HG02884 (cell line): ENCODE measurements at regions not wholly inside any gene's neighbourhood (a gene's known extent, or its start where the extent isn't known, plus 50 kb on each side); places are given as distances from the start of the nearest gene placed in this dataset.
"Not testable (repeated sequence)": the region's sequence is repeated elsewhere in the genome, so short reads cannot be mapped to it uniquely, and the experiment has no call there.

Experiments
- ATAC-seq: cut with Tn5 transposase; IDR thresholded peaks from one replicate; pipeline ENCODE4 v1.9.1; 2021; ENCODE audit warnings: mild to moderate bottlenecking, moderate library complexity; ENCODE audit not compliant: unreplicated experiment

DNA sequence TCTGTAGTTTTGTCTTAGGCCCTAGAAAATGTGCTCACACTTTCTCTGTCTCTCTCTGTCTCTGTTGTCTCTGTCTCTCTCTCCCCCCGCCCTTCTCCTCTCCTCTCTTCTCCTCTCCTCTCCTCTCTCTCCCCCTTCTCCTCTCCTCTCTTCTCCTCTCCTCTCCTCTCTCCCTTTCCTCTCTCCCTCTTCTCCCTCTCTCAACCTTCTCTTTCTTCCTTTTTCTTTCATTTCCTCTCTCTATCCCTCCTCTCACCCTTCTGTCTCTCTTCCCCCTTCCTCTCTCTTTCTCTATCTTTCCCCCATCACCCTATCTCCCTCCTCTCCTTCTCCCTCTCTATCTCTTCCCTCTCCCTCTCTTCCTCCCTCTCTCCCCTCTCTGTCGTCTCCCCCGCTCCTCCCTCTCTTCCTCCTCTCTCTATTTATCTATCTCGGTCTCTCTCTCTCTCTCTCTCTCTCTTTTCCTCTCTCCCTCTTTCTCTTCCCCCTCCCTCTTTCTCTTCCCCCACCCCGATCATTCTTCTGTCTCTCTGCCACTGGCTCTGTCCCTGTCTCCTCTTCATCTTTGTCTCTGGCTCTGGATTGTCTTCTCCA lies 107.2 kb upstream of the C16orf82 start:
- no peak for ATAC-seq

DNA sequence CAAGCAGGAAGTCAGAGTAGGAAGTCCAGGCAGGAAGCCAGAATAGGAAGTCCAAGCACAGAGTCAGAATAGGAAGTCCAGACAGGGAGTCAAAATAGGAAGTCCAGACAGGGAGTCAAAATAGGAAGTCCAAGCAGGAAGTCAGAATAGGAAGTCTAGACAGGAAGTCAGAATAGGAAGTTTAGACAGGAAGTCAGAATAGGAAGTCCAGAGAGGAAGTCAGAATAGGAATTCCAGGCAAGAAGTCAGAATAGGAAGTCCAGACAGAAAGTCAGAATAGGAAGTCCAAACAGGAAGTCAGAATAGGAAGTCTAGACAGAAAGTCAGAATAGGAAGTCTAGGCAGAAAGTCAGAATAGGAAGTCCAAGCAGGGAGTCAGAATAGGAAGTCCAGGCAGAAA lies 105.3 kb upstream of the C16orf82 start:
- ATAC-seq = no peak

DNA sequence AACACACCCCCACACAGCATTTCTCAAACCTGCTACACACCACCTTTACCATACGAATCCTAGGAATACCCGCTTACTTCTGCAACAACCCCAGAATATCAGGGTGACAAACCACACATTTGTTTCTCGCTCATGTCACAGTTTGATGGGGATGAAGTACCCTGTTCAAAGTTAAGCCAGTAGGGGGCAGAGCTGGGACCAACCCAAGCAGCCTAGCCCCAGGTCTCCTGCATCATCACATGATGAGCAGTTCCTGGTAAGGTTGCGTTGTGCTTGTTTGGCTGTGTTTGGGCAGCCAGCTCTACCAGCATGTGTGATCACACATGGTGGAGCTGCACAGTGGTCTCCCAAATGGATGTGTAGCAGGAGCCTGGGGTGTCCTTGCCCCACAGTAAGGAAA lies 103.6 kb upstream of the C16orf82 start:
- no peak for ATAC-seq

GRCh38 chr16:26969589-26970231 lies 97.0 kb upstream of the C16orf82 start:
- no peak for ATAC-seq

GRCh38 chr16:26970292-26970691 lies 96.4 kb upstream of the C16orf82 start:
- no peak for ATAC-seq

GRCh38 chr16:26976873-26977272 lies 89.9 kb upstream of the C16orf82 start:
- no peak for ATAC-seq

- ATAC-seq = no peak
Observed at GRCh38 chr16:26981266-26981938, 85.3 kb upstream of the C16orf82 start.

DNA sequence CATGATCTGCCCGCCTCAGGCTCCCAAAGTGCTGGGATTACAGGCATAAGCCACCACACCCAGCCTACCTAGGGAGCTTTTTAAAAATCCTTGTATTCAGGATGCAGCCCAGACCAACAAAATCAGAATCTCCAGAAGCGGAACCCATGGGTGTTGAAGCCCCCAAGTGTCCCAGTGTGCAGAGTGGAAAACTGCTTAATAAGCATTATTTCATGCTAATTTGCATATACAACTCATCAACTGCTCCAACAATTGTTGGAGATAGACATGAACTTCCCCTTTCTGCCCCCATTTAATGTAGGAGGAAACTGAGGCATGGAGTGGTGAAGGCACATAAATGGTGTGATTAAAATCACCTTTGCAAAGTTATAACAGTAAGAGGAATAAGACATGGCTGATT lies 84.3 kb upstream of the C16orf82 start:
- no peak for ATAC-seq

GRCh38 chr16:26983426-26983825 lies 83.3 kb upstream of the C16orf82 start:
- ATAC-seq = no peak

DNA sequence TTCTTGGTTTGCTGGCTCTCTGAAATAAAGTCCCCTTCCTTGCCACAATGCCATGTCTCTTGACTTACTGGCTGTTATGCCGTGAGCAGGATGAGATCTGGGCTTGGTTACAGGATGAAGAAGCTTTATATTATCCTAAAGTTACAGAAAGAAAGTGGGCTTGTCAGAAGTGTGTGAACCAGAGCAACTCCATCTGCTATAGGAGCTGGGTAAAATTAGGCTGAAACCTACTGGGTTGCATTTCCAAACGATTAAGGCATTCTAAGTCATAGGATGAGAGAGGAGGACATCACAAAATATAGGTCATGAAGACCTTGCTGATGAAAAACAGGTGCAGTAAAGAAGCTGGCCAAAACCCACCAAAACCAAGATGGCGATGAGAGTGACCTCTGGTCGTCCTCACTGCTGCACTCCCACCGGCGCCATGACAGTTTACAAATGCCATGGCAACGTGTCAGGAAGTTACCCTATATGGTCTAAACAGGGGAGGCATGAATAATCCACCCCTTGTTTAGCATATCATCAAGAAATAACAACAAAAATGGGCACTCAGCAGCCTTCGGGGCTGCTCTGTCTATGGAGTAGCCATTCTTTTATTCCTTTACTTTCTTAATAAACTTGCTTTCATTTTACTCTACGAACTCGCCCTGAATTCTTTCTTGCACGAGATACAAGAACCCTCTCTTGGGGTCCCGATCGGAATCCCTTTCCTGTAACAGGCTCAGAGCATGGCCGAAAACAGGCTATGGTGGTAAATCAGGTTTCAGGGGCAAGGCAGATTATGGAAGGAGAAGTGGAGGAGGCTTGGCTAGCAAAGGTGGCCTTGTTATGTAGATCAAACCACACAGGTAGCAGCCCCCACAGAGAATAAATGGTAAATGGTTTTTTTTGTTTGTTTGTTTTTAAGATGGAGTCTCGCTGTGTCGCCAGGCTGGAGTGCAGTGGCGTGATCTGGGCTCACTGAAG lies 81.3 kb upstream of the C16orf82 start:
- no peak for ATAC-seq

DNA sequence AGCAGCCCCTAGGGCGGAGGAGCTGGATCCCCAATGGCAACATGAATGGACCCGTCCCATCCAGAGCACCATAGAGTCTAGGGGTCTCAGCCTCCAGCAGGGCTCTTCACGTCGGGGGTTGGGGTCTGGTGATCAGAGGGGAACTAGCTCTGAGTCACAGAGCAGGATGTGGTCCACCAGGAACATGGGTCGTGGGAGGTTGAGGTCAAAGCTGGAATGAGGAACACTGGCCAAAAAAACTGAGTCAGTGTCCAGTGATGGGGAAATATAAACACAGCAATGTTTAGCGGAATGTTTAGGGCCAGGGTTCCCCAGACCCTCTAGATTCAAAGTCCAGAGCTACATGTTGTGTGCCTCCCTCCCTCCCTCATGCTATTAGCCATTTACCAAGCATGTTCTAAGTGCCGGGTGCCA lies 79.1 kb upstream of the C16orf82 start:
- ATAC-seq = no peak

- ATAC-seq = no peak
Observed at GRCh38 chr16:26988186-26988585, 78.5 kb upstream of the C16orf82 start.

DNA sequence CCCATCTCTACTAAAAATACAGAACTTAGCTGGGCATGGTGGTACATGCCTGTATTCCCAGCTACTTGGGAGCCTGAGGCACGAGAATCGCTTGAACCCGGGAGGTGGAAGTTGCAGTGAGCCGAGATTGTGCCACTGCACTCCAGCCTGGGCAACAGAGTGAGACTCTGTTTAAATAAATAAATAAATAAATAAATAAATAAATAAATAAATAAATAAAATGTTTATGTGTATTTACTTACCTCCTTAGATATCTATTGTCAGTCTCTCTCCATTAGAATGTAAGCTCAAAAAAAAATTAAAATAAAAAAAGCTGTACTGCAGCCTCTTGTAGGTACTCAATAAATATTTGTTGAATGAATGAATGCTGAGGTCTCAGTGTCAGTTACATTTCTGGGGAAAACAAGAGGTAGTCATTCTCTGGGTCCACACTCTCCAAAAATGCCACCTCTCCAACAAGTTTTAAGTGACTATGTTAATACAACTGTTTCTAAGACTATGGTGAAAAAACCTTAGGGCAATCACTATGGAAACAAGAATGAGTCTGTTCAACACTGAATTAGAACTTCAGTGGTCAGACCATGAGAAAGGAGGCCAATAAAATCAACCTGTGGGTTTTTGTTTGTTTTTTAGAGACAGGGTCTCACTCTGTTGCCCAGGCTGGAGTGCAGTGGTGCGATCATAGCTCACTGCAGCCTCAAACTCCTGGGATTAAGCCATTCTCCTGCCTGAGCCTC lies 76.2 kb upstream of the C16orf82 start:
- ATAC-seq = not testable (repeated sequence)

- no peak for ATAC-seq
Observed at GRCh38 chr16:26992666-26993349, 73.9 kb upstream of the C16orf82 start.

DNA sequence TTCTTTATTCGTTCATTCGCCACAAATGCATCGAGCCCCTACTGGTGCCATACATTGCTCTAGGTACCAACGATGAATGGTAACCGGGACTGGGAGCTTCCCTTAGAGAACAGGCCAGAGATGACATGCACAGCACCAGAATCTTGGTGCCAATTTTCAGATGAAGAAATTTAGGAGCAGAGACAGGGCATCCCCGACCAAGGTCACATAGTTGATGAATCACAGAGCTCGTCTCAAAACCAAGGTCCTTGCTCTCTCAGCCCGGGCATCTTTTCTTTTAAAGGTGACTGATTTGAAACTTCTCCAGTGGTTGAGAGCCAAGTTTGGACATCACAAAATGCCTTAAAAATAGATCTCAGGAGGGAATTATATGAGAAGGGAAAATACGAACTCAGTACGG lies 73.2 kb upstream of the C16orf82 start:
- ATAC-seq = no peak

- no peak for ATAC-seq
Observed at GRCh38 chr16:26993963-26994362, 72.8 kb upstream of the C16orf82 start.

GRCh38 chr16:26995522-26995921 lies 71.2 kb upstream of the C16orf82 start:
- no peak for ATAC-seq

- no peak for ATAC-seq
Observed at GRCh38 chr16:27005386-27005785, 61.3 kb upstream of the C16orf82 start.
